Smooth muscle cell (in vitro differentiated cells): ENCODE measurements at regions not wholly inside any gene's neighbourhood (a gene's known extent, or its start where the extent isn't known, plus 50 kb on each side); places are given as distances from the start of the nearest gene placed in this dataset.

Experiments used
- DNase-seq: peaks from one replicate; lab custom pipeline; 2025; ENCODE audit not compliant: unreplicated experiment; lab: John Stamatoyannopoulos, UW
- H2AFZ ChIP-seq: fragments of 200-600 bp; sonication (generic); 2 replicates; pipeline ENCODE4 v1.6.0; 2016; ENCODE audit warnings: antibody characterized with exemption, low read depth, mild to moderate bottlenecking
- H3F3A ChIP-seq: fragments of 200-600 bp; sonication (generic); 2 replicates; pipeline ENCODE4 v1.6.0; 2017; ENCODE audit warnings: antibody characterized with exemption, low read depth
- H3K27ac ChIP-seq: fragments of 200-600 bp; sonication (generic); 2 replicates; pipeline ENCODE4 v1.5.1; 2016; ENCODE audit warnings: low read depth, mild to moderate bottlenecking
- H3K27me3 ChIP-seq: fragments of 200-600 bp; sonication (generic); 2 replicates; pipeline ENCODE4 v1.6.1; 2016; ENCODE audit warnings: low read depth, mild to moderate bottlenecking
- H3K36me3 ChIP-seq: fragments of 200-600 bp; sonication (generic); 2 replicates; pipeline ENCODE4 v1.5.1; 2016; ENCODE audit warnings: low read depth
- H3K4me1 ChIP-seq: fragments of 200-600 bp; sonication (generic); 2 replicates; pipeline ENCODE4 v1.5.1; 2016; ENCODE audit warnings: low read depth
- H3K4me2 ChIP-seq: fragments of 200-600 bp; sonication (generic); 2 replicates; pipeline ENCODE4 v1.6.0; 2016; ENCODE audit warnings: mild to moderate bottlenecking
- H3K4me3 ChIP-seq: fragments of 200-600 bp; sonication (generic); 2 replicates; pipeline ENCODE4 v1.5.1; 2016; ENCODE audit warnings: mild to moderate bottlenecking
- H3K79me2 ChIP-seq: fragments of 200-600 bp; sonication (generic); 2 replicates; pipeline ENCODE4 v1.6.0; 2016; ENCODE audit warnings: low read depth, mild to moderate bottlenecking
- H3K9ac ChIP-seq: fragments of 200-600 bp; sonication (generic); 2 replicates; pipeline ENCODE4 v1.6.0; 2016; ENCODE audit warnings: low read depth
- H3K9me3 ChIP-seq: fragments of 200-600 bp; sonication (generic); replicated peaks from 2 replicates; pipeline ENCODE4 v1.5.1; 2016; ENCODE audit warnings: low read depth
- H4K20me1 ChIP-seq: fragments of 200-600 bp; sonication (generic); 2 replicates; pipeline ENCODE4 v1.6.0; 2016; ENCODE audit warnings: low read depth
- CTCF ChIP-seq: fragments of 200-600 bp; sonication (generic); IDR thresholded peaks from 2 replicates; pipeline ENCODE4 v1.5.1; 2017; ENCODE audit warnings: borderline replicate concordance, mild to moderate bottlenecking, antibody characterized with exemption; ENCODE audit not compliant: insufficient read depth, poor library complexity, severe bottlenecking
- WGBS: methylation state at CpG from one replicate; pipeline ENCODE4 v1.1.7; 2016; ENCODE audit warnings: low lambda C conversion rate; 5-methylcytosine and 5-hydroxymethylcytosine counted together

- Histone ChIP-seq H3F3A (no peaks in the 10 kb centered on the region), H3K79me2 (no peaks in the 10 kb centered on the region), H2AFZ (no peak overlapping the region), H3K36me3 (no peaks in the 10 kb centered on the region), H3K9ac (no peak overlapping the region), H3K27me3 (no peaks in the 10 kb centered on the region), H4K20me1 (no peaks in the 10 kb centered on the region), H3K4me1 (no peaks in the 10 kb centered on the region), H3K4me3 (no peak overlapping the region), H3K4me2 (no peak overlapping the region), H3K27ac (no peak overlapping the region), H3K9me3 (no peaks in the 10 kb centered on the region)
- 94% methylated on average over 10 of the region's 10 CpGs for WGBS
- no peak for TF ChIP-seq CTCF
- no peak for DNase-seq
These were observed 260.6 kb downstream of the ABCC12 start for GRCh38 chr16:47895146-47895545.

GRCh38 chr16:47892999-47893398 lies 262.8 kb downstream of the ABCC12 start:
- no peak for TF ChIP-seq CTCF
- Histone ChIP-seq H3K27ac (no peak overlapping the region), H3K27me3 (no peaks in the 10 kb centered on the region), H3K9ac (no peak overlapping the region), H3K4me3 (no peak overlapping the region), H3F3A (peaks cover 15% of the 10 kb centered on the region), H3K79me2 (no peaks in the 10 kb centered on the region), H3K9me3 (no peaks in the 10 kb centered on the region), H3K36me3 (no peaks in the 10 kb centered on the region), H3K4me2 (no peak overlapping the region), H2AFZ (no peak overlapping the region), H4K20me1 (no peaks in the 10 kb centered on the region), H3K4me1 (peaks cover 6% of the 10 kb centered on the region)
- 94% methylated on average over 6 of the region's 6 CpGs for WGBS
- no peak for DNase-seq

GRCh38 chr16:47888734-47889133 lies 267.1 kb downstream of the ABCC12 start:
- Histone ChIP-seq H3K4me2 (peak overlapping the region; percentile 74), H3K79me2 (no peaks in the 10 kb centered on the region), H3K27ac (peak overlapping the region; percentile 99), H3F3A (peaks cover 18% of the 10 kb centered on the region), H3K27me3 (no peaks in the 10 kb centered on the region), H2AFZ (no peak overlapping the region), H3K4me3 (no peak overlapping the region), H3K36me3 (no peaks in the 10 kb centered on the region), H3K9ac (no peak overlapping the region), H3K4me1 (peaks cover 43% of the 10 kb centered on the region), H4K20me1 (no peaks in the 10 kb centered on the region), H3K9me3 (no peaks in the 10 kb centered on the region)
- no peak for TF ChIP-seq CTCF
- no peak for DNase-seq
- 69% methylated on average over 6 of the region's 6 CpGs for WGBS

- Histone ChIP-seq H3K4me3 (no peak overlapping the region), H4K20me1 (no peaks in the 10 kb centered on the region), H3K9me3 (no peaks in the 10 kb centered on the region), H3K4me1 (peaks cover 43% of the 10 kb centered on the region), H3K36me3 (no peaks in the 10 kb centered on the region), H3K27ac (peak overlapping the region; percentile 99), H3K27me3 (no peaks in the 10 kb centered on the region), H3K79me2 (no peaks in the 10 kb centered on the region), H3K9ac (peak overlapping the region; percentile 91), H3F3A (peaks cover 18% of the 10 kb centered on the region), H3K4me2 (peak overlapping the region; percentile 74), H2AFZ (no peak overlapping the region)
- no peak for TF ChIP-seq CTCF
- no peak for DNase-seq
- 0% methylated on average over 3 of the region's 3 CpGs for WGBS
These were observed 267.7 kb downstream of the ABCC12 start for GRCh38 chr16:47888142-47888541.
